HG03558 (cell line): ENCODE measurements at regions not wholly inside any gene's neighbourhood (a gene's known extent, or its start where the extent isn't known, plus 50 kb on each side); places are given as distances from the start of the nearest gene placed in this dataset.

Source experiments
- ATAC-seq: cut with Tn5 transposase; IDR thresholded peaks from one replicate; pipeline ENCODE4 v1.9.1; 2021; ENCODE audit warnings: moderate number of reproducible peaks; ENCODE audit not compliant: unreplicated experiment; ENCODE audit errors: extremely low read depth

DNA sequence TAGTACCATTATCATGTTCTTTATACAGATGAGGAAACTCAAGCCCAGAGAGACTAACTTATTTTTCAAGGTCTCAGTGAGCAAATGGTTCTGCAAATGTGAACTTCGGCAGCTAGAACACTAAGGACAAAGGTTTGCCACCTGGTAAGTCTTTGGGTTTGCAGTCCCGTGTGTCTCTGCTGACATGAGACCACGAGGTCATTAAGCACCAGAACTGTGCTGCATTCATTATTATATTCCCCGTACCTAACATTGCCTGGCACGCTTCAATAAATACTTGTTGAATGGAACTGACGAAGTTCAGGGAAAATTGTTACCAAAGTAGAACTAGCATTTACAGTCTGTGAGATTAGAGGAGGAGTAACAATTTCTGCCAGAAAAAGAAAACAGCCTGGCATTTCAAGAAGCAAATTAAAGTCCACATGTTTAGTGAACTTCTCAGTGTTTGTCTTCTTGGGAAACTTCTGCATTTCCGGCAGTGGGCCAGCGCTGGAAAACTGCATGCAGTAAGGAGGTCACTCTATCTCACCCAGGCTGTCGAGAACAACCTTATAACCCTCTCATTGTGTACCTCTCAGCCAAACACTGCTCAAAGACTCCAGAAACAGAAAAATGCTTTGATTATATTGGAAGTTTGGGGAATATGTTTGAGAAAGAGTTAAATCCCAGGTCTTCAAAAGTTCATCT, 67.4 kb upstream of the CPEB2 start:
- ATAC-seq: no peak

- ATAC-seq: no peak
These were observed 58.5 kb upstream of the CPEB2 start for GRCh38 chr4:14943749-14944148.

DNA sequence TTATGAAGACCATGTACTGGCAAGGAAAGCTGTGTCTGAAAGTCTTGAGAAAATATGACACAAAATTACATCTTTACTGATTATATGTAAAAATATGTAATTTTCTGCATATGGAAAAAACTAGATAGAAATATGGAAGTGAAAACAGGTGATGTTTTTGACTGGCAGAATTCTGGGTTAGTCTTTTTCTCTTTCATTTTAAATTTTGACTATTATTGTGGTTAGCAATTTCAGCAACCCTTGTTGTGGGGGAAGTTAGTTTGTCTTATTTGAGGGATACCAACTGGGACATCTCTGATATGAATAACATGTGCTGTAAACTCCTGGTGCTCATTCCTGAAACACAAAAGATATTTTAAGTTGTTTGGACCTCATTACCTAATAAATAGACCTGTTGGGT, 49.9 kb upstream of the CPEB2 start:
- peak; percentile 52 for ATAC-seq
